ENCODE measurements at regions not wholly inside any gene's neighbourhood (a gene's known extent, or its start where the extent isn't known, plus 50 kb on each side); places are given as distances from the start of the nearest gene placed in this dataset.

DNA sequence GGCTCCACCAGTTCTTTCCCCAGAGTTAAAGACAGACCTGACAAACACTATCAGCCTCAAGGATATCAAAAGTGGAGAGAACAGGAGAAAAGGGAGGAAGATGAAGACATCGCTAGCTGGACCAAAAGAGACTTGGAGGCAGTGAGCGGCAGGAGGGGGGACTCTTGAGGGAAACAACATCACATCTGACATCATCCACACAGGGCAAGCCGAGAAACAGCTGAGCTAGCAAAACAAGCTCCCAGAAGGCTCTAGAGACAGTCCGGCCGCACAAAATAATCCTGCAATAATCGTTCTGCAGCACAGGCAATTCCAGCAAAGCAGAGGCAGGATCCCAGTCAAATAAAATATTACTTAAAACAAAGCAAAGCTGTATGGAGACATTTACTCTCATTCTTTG, 239.8 kb downstream of the EN1 start:
- TF ChIP-seq, protein P1, sequence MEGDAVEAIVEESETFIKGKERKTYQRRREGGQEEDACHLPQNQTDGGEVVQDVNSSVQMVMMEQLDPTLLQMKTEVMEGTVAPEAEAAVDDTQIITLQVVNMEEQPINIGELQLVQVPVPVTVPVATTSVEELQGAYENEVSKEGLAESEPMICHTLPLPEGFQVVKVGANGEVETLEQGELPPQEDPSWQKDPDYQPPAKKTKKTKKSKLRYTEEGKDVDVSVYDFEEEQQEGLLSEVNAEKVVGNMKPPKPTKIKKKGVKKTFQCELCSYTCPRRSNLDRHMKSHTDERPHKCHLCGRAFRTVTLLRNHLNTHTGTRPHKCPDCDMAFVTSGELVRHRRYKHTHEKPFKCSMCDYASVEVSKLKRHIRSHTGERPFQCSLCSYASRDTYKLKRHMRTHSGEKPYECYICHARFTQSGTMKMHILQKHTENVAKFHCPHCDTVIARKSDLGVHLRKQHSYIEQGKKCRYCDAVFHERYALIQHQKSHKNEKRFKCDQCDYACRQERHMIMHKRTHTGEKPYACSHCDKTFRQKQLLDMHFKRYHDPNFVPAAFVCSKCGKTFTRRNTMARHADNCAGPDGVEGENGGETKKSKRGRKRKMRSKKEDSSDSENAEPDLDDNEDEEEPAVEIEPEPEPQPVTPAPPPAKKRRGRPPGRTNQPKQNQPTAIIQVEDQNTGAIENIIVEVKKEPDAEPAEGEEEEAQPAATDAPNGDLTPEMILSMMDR (IDR thresholded peaks at IDR 0.05) = no peak
- TF ChIP-seq POLR2A (IDR thresholded peaks at IDR 0.05) = no peak

All from thyroid gland (tissue), 4 donors.